Stomach (tissue), 8 donors: ENCODE measurements at regions not wholly inside any gene's neighbourhood (a gene's known extent, or its start where the extent isn't known, plus 50 kb on each side); places are given as distances from the start of the nearest gene placed in this dataset.

Experiments used
- DNase-seq, 2 donors: peaks; one replicate each; pipeline versions ENCODE4 v3.0.0 to v3.0.0-alpha.2; 2013 to 2019
- H3K27ac ChIP-seq, 5 donors: fragments of 200-600 bp in 4 of 5; sonication (generic) in 4 of 5; one replicate each; pipeline ENCODE4 v1.5.1; 2013 to 2019; ENCODE audit warnings: mild to moderate bottlenecking in 1 of 5, moderate library complexity in 1 of 5
- H3K27me3 ChIP-seq, 3 donors: fragments of 200-600 bp; sonication (generic); one replicate each; pipeline ENCODE4 v1.5.1; 2017 to 2019; ENCODE audit warnings: mixed run types in 1 of 3
- H3K36me3 ChIP-seq, 4 donors: fragments of 200-600 bp; sonication (generic); 1 replicate in 3 of 4; 2 replicates in 1 of 4; pipeline ENCODE4 v1.5.1; 2016 to 2019
- H3K4me1 ChIP-seq, 4 donors: fragments of 200-600 bp; sonication (generic); one replicate each; pipeline ENCODE4 v1.5.1; 2016 to 2019
- H3K4me3 ChIP-seq, 4 donors: fragments of 200-600 bp; sonication (generic) in 3 of 4; one replicate each; pipeline ENCODE4 v1.5.1; 2016 to 2019; ENCODE audit warnings: mild to moderate bottlenecking in 1 of 4
- H3K9me3 ChIP-seq, 4 donors: fragments of 200-600 bp; sonication (generic); one replicate each; pipeline ENCODE4 v1.5.1; 2016 to 2019
- EP300 ChIP-seq: sonication (generic); formaldehyde crosslinking; IDR thresholded peaks from one replicate; pipeline ENCODE4 v1.6.1; 2017; ENCODE audit warnings: antibody characterized with exemption
- POLR2A ChIP-seq, 4 donors: fragments of 450-650 bp; IDR thresholded peaks; one replicate each; pipeline ENCODE4 v1.6.1; 2016; ENCODE audit warnings: antibody characterized with exemption in 4 of 4, control low read depth in 2 of 4, mild to moderate bottlenecking in 1 of 4, moderate library complexity in 1 of 4
- POLR2AphosphoS5 ChIP-seq, 3 donors: sonication (generic); formaldehyde crosslinking; IDR thresholded peaks; one replicate each; pipeline ENCODE4 v1.6.1; 2016; ENCODE audit warnings: antibody characterized with exemption in 3 of 3
- WGBS, 5 donors: extraction: QIAGEN DNeasy Blood & Tissue Kit in 3 of 5; methylation state at CpG; one replicate each; pipeline versions ENCODE4 v1.1.5 to v1.1.7; 2013 to 2018; 5-methylcytosine and 5-hydroxymethylcytosine counted together
- intact Hi-C: fragments of 100-400 bp; cut with DNase I; formaldehyde crosslinking; loops from one replicate; pipeline ENCODE4 v1.15.1; 2023; ENCODE audit warnings: low total_unique reads
- TF ChIP-seq, protein P1 (sequence below), 7 experiments: fragments of 450-650 bp in 4 of 7; fragments of 200-600 bp in 3 of 7; sonication (generic) in 3 of 7; IDR thresholded peaks; one replicate each; pipeline ENCODE4 v1.5.1; 2016 to 2019; ENCODE audit warnings: antibody characterized with exemption in 7 of 7, control low read depth in 2 of 7, mild to moderate bottlenecking in 1 of 7
- donor health status: healthy with polysubstance abuse.
- donor health status: Bipolar disorder and iron deficiency.
- donor health status: healthy.

DNA sequence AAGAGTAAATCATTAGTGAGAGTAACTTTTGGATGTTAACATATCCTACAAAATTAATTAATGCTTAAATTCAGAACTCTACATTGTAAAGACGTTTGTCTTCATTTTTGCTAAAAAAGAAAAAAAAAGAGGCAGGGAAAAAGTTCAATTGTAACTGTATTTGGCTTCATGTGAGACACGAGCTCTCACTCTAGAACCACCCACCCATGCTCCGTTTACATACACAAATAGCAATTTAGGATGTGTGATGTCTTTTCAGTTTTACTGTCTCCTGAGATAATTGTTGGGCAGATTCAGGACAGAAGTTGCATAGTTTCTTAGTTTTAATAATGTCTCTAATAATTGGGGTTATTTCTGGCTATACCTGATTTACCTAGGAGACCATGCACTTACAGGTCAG, 248.6 kb downstream of the AASDHPPT start:
- Histone ChIP-seq H3K27me3 (no peaks in the 10 kb centered on the region), H3K27ac (no peak overlapping the region), H3K9me3 (no peaks in the 10 kb centered on the region), H3K4me1 (no peaks in the 10 kb centered on the region), H3K36me3 (no peaks in the 10 kb centered on the region), H3K4me3 (no peak overlapping the region)
- TF ChIP-seq EP300 = no peak
- no peak for TF ChIP-seq POLR2A (IDR thresholded peaks at IDR 0.05)
- TF ChIP-seq, protein P1, sequence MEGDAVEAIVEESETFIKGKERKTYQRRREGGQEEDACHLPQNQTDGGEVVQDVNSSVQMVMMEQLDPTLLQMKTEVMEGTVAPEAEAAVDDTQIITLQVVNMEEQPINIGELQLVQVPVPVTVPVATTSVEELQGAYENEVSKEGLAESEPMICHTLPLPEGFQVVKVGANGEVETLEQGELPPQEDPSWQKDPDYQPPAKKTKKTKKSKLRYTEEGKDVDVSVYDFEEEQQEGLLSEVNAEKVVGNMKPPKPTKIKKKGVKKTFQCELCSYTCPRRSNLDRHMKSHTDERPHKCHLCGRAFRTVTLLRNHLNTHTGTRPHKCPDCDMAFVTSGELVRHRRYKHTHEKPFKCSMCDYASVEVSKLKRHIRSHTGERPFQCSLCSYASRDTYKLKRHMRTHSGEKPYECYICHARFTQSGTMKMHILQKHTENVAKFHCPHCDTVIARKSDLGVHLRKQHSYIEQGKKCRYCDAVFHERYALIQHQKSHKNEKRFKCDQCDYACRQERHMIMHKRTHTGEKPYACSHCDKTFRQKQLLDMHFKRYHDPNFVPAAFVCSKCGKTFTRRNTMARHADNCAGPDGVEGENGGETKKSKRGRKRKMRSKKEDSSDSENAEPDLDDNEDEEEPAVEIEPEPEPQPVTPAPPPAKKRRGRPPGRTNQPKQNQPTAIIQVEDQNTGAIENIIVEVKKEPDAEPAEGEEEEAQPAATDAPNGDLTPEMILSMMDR (IDR thresholded peaks at IDR 0.05) = no peak
- TF ChIP-seq POLR2AphosphoS5 (IDR thresholded peaks at IDR 0.05) = no peak
- intact Hi-C loops = no loop called here
- DNase-seq = no peak
- WGBS, 5 donors = 69 to 80% (median 75%) methylated on average over 3 of the region's 3 CpGs

DNA sequence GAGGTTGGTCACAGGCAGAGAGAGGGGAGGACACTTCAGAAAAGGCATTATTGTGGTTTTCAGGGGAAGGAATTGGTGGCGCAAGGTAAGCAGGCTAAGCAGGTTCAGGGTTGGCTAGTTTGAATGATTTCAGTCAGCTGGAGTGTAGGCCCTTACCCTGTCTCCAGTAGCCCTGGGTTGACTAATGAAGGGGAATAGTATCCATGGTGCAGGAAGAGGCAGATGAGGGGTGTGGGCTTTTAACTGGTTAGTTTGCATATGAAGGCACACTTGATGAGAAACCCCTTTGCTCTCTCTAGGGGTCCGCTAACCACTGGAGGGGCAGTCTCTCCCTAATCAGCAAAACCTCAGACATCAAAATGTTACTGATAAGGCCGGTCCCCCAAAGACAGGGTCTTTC, 249.7 kb downstream of the AASDHPPT start:
- no peak overlapping the region for H3K4me3 ChIP-seq
- no peaks in the 10 kb centered on the region for H3K36me3 ChIP-seq
- intact Hi-C loops = no loop called here
- H3K9me3 ChIP-seq = no peaks in the 10 kb centered on the region
- no peaks in the 10 kb centered on the region for H3K4me1 ChIP-seq
- DNase-seq = no peak
- H3K27me3 ChIP-seq = no peaks in the 10 kb centered on the region
- no peak for TF ChIP-seq POLR2A (IDR thresholded peaks at IDR 0.05)
- WGBS, 5 donors = 85 to 91% (median 88%) methylated on average over 3 of the region's 3 CpGs
- H3K27ac ChIP-seq = no peak overlapping the region

DNA sequence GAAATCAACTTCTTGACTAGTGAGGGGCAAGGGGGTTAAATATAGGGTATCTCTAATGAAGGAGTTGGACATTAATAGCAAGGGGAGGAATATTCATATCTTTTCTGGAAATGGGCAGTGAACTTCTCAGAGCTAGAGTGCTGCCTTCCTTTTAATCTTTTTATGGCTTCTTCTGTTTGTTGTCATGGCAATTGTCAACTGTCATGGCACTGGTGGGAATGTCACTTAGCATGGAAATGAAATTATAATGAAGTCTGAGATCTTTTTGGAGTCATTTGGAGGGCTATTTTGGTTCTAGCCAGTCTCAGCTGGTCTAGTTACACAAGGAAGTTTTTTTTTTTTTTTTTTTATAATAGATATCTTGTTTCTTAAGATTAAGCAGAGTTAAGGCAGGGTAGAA, 250.2 kb downstream of the AASDHPPT start:
- Histone ChIP-seq H3K36me3 (no peaks in the 10 kb centered on the region), H3K27ac (no peak overlapping the region), H3K9me3 (no peaks in the 10 kb centered on the region), H3K4me1 (no peaks in the 10 kb centered on the region), H3K4me3 (no peak overlapping the region), H3K27me3 (no peaks in the 10 kb centered on the region)
- intact Hi-C loops = no loop called here
- no peak for DNase-seq
- TF ChIP-seq, protein P1 (IDR thresholded peaks at IDR 0.05) = no peak
- TF ChIP-seq POLR2AphosphoS5 (IDR thresholded peaks at IDR 0.05) (no peak), POLR2A (IDR thresholded peaks at IDR 0.05) (no peak), EP300 (no peak)

DNA sequence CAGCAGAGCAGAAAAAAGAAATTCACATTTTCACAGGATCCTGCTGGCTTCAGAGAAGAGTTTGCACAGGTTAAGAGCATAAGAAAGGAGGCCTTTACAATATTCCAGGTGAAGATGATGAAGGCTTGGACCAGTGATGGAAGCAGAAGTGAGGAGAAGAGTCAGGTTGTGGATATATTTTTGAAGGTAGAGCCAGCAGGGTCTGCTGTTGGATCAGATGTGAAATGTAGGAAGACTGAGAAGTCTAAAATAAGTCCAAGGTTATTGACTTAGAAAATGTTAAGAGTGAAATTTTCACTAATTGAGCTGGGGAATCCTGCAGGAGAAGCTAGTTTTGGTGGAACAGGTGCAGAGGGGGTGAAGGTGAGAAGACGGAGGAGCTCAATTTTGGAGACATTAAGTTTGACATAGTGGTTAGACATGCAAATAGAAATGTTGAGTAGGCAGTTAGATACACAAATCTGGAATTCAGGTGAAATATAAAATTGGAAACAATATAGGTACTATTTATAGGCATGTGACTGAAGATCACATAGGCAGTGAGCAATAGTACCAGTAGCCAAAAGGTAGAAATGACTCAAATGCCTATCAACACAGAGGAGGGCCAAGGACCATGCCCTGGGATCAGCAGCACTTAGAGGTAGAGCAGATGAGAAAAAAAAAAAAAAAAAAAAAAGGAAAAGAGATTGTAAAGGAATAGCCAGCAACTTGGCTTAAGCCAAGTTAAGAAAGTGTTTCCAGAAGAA, 252.0 kb downstream of the AASDHPPT start:
- Histone ChIP-seq H3K36me3 (no peaks in the 10 kb centered on the region), H3K27ac (no peak overlapping the region), H3K4me3 (no peak overlapping the region), H3K4me1 (no peaks in the 10 kb centered on the region), H3K9me3 (no peaks in the 10 kb centered on the region), H3K27me3 (no peaks in the 10 kb centered on the region)
- TF ChIP-seq EP300 = no peak
- TF ChIP-seq, protein P1 (IDR thresholded peaks at IDR 0.05) = no peak
- TF ChIP-seq POLR2A (IDR thresholded peaks at IDR 0.05) = no peak
- no peak for TF ChIP-seq POLR2AphosphoS5 (IDR thresholded peaks at IDR 0.05)
- DNase-seq = no peak
- 91 to 97% (median 95%) methylated on average over 1 of the region's 1 CpG for WGBS, 5 donors
- intact Hi-C loops = no loop called here

DNA sequence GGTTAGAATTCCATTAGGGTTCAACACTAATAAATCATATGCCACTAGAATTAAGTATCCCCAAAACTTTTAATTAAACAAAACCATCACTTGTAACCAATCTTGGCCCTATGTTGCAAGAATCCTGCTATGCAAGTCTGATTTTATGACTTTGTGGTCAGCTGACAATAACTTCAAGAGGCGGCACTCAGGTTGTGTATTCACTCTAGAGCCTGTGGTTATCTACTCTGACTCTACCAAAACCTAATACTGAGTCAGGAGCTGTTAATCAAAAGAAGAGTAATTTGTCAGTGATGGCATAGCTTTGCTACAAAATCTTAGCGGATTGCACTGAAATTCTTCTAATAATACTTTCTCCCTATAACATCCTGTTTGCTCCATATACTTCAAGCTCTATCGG, 253.7 kb downstream of the AASDHPPT start:
- WGBS, 5 donors = 87 to 96% (median 89%) methylated on average over 3 of the region's 3 CpGs
- TF ChIP-seq EP300 (no peak), POLR2A (IDR thresholded peaks at IDR 0.05) (no peak), POLR2AphosphoS5 (IDR thresholded peaks at IDR 0.05) (no peak)
- TF ChIP-seq, protein P1 (IDR thresholded peaks at IDR 0.05) = no peak
- Histone ChIP-seq H3K9me3 (no peaks in the 10 kb centered on the region), H3K27ac (no peak overlapping the region), H3K27me3 (no peaks in the 10 kb centered on the region), H3K4me3 (no peak overlapping the region), H3K36me3 (no peaks in the 10 kb centered on the region), H3K4me1 (no peaks in the 10 kb centered on the region)
- DNase-seq = no peak
- intact Hi-C loops = no loop called here
